H1 (cell line): ENCODE measurements at regions not wholly inside any gene's neighbourhood (a gene's known extent, or its start where the extent isn't known, plus 50 kb on each side); places are given as distances from the start of the nearest gene placed in this dataset.

ENCODE experiments used
- CTCF ChIA-PET: fragments of 300-600 bp; sonication (Branson Sonifier 250); formaldehyde crosslinking; loops from one replicate; lab custom pipeline; 2021; ENCODE audit not compliant: partially characterized antibody; lab: Charles Lee
- POLR2A ChIA-PET: fragments of 300-600 bp; sonication (Branson Sonifier 250); formaldehyde crosslinking; loops from one replicate; lab custom pipeline; 2021; ENCODE audit warnings: inconsistent platforms; ENCODE audit not compliant: partially characterized antibody; lab: Charles Lee
- DNase-seq, 2 experiments: peaks; one replicate each; pipeline versions ENCODE4 v3.0.0 to v3.0.0-alpha.2; 2010 to 2022; ENCODE audit warnings: low spot score in 2 of 2, low read depth in 1 of 2, mixed read lengths in 1 of 2
- FAIRE-seq: peaks from 2 replicates; lab custom pipeline; 2011; peaks lifted over from hg19 to GRCh38; lab: Jason Lieb, UNC
- H2AFZ ChIP-seq: 2 replicates; pipeline ENCODE4 v1.8.1; 2012; ENCODE audit warnings: low read length, inconsistent platforms
- H2AK5ac ChIP-seq: 2 replicates; pipeline ENCODE4 v1.6.1; 2013; ENCODE audit warnings: low read depth, low read length
- H2BK120ac ChIP-seq: replicated peaks from 2 replicates; pipeline ENCODE3; 2013; ENCODE audit warnings: low read depth, low read length, inconsistent platforms
- H2BK12ac ChIP-seq: 2 replicates; pipeline ENCODE4 v1.6.1; 2013; ENCODE audit warnings: low read depth, low read length
- H2BK15ac ChIP-seq: 2 replicates; pipeline ENCODE4 v1.6.1; 2013; ENCODE audit warnings: low read length
- H2BK20ac ChIP-seq: 2 replicates; pipeline ENCODE4 v1.6.1; 2013; ENCODE audit warnings: low read length
- H2BK5ac ChIP-seq: 2 replicates; pipeline ENCODE4 v1.6.1; 2013; ENCODE audit warnings: low read depth, low read length
- H3K14ac ChIP-seq: 2 replicates; pipeline ENCODE4 v1.6.1; 2013; ENCODE audit warnings: inconsistent platforms; ENCODE audit not compliant: insufficient read length
- H3K18ac ChIP-seq: 2 replicates; pipeline ENCODE4 v1.6.1; 2013; ENCODE audit warnings: low read length; ENCODE audit errors: extremely low read depth
- H3K23ac ChIP-seq: 2 replicates; pipeline ENCODE4 v1.6.1; 2013; ENCODE audit warnings: inconsistent platforms; ENCODE audit not compliant: insufficient read length
- H3K23me2 ChIP-seq: 2 replicates; pipeline ENCODE4 v1.6.1; 2013; ENCODE audit warnings: low read depth, low read length
- H3K27ac ChIP-seq: 2 replicates; pipeline ENCODE4 v1.6.1; 2011; ENCODE audit warnings: low read depth, low read length, inconsistent platforms
- H3K27me3 ChIP-seq, 4 experiments: replicated peaks in 1 of 4; 1 replicate in 1 of 4; 2 replicates in 3 of 4; pipeline versions ENCODE4 v1.6.1 to v1.8.1; 2011 to 2013; ENCODE audit warnings: low read length in 3 of 4, mild to moderate bottlenecking in 3 of 4, inconsistent platforms in 2 of 4, mixed read lengths in 2 of 4, moderate library complexity in 1 of 4; ENCODE audit not compliant: control insufficient read depth in 3 of 4, insufficient read depth in 3 of 4; ENCODE audit errors: extremely low read depth in 1 of 4
- H3K36me3 ChIP-seq, 4 experiments: 2 replicates each; pipeline versions ENCODE4 v1.6.1 to v1.8.1; 2011 to 2013; ENCODE audit warnings: mild to moderate bottlenecking in 4 of 4, low read length in 3 of 4, moderate library complexity in 2 of 4, control low read depth in 1 of 4, inconsistent platforms in 1 of 4; ENCODE audit not compliant: insufficient read depth in 4 of 4, control insufficient read depth in 2 of 4
- H3K4ac ChIP-seq: replicated peaks from 2 replicates; pipeline ENCODE3; 2013; ENCODE audit warnings: low read length, low read depth, mixed read lengths, inconsistent platforms; ENCODE audit not compliant: insufficient read length
- H3K4me1 ChIP-seq, 4 experiments: replicated peaks in 1 of 4; 1 replicate in 1 of 4; 2 replicates in 3 of 4; pipeline versions ENCODE4 v1.6.1 to v1.8.1; 2011 to 2013; ENCODE audit warnings: low read length in 3 of 4, inconsistent platforms in 2 of 4, mixed read lengths in 1 of 4; ENCODE audit not compliant: insufficient read depth in 4 of 4, control insufficient read depth in 3 of 4
- H3K4me2 ChIP-seq, 2 experiments: 2 replicates each; pipeline versions ENCODE4 v1.6.1 to v1.8.1; 2011 to 2013; ENCODE audit warnings: low read depth in 2 of 2, low read length in 2 of 2, control low read depth in 1 of 2, inconsistent platforms in 1 of 2, mild to moderate bottlenecking in 1 of 2; ENCODE audit not compliant: insufficient read depth in 1 of 2
- H3K4me3 ChIP-seq, 4 experiments: fragments of 200-600, 300-600 bp in 1 of 4; sonication (generic), shearing (Covaris generic), sonication (Bioruptor Twin) in 1 of 4; 2 replicates each; pipeline versions ENCODE4 v1.5.1 to v1.8.1; 2011 to 2016; ENCODE audit warnings: low read length in 4 of 4, low read depth in 3 of 4, control low read depth in 2 of 4, inconsistent platforms in 2 of 4, mild to moderate bottlenecking in 2 of 4, mixed read lengths in 1 of 4, moderate library complexity in 1 of 4; ENCODE audit not compliant: insufficient read depth in 2 of 4; ENCODE audit errors: extremely low read depth in 1 of 4
- H3K56ac ChIP-seq: replicated peaks from 2 replicates; pipeline ENCODE3; 2013; ENCODE audit warnings: low read depth, mild to moderate bottlenecking, mixed read lengths, low read length, inconsistent platforms; ENCODE audit not compliant: insufficient read length
- H3K79me1 ChIP-seq: 2 replicates; pipeline ENCODE4 v1.6.1; 2013; ENCODE audit warnings: low read depth, low read length, control low read depth
- H3K79me2 ChIP-seq, 2 experiments: 2 replicates each; pipeline versions ENCODE4 v1.6.1 to v1.8.1; 2012 to 2013; ENCODE audit warnings: low read length in 2 of 2, mild to moderate bottlenecking in 2 of 2, inconsistent platforms in 1 of 2; ENCODE audit not compliant: insufficient read depth in 2 of 2, control insufficient read depth in 1 of 2
- H3K9ac ChIP-seq, 4 experiments: replicated peaks in 1 of 4; 1 replicate in 1 of 4; 2 replicates in 3 of 4; pipeline versions ENCODE4 v1.6.1 to v1.8.1; 2011 to 2013; ENCODE audit warnings: low read depth in 3 of 4, low read length in 3 of 4, control low read depth in 2 of 4, mild to moderate bottlenecking in 2 of 4, moderate library complexity in 2 of 4, inconsistent platforms in 1 of 4; ENCODE audit errors: extremely low read depth in 1 of 4
- H3K9me3 ChIP-seq, 2 experiments: 2 replicates each; pipeline versions ENCODE4 v1.6.1 to v1.8.1; 2012 to 2013; ENCODE audit warnings: mild to moderate bottlenecking in 2 of 2, moderate library complexity in 2 of 2, control low read depth in 1 of 2, inconsistent platforms in 1 of 2, low read depth in 1 of 2, low read length in 1 of 2, mixed read lengths in 1 of 2; ENCODE audit not compliant: insufficient read depth in 2 of 2
- H4K20me1 ChIP-seq, 2 experiments: replicated peaks in 1 of 2; 2 replicates each; pipeline versions ENCODE3 to v1.8.1; 2011 to 2013; ENCODE audit warnings: inconsistent platforms in 2 of 2, low read length in 2 of 2, mild to moderate bottlenecking in 1 of 2; ENCODE audit not compliant: insufficient read depth in 2 of 2, control insufficient read depth in 1 of 2
- H4K5ac ChIP-seq: 2 replicates; pipeline ENCODE4 v1.6.1; 2013; ENCODE audit warnings: low read length, low read depth, mixed read lengths, inconsistent platforms; ENCODE audit not compliant: insufficient read length
- H4K8ac ChIP-seq: 2 replicates; pipeline ENCODE4 v1.8.0; 2013; ENCODE audit warnings: mild to moderate bottlenecking, moderate library complexity, low read length, inconsistent platforms; ENCODE audit not compliant: insufficient read depth; ENCODE audit errors: extremely low read depth
- H4K91ac ChIP-seq: replicated peaks from 2 replicates; pipeline ENCODE3; 2013; ENCODE audit warnings: low read length, mixed read lengths, inconsistent platforms; ENCODE audit not compliant: insufficient read length
- ATF3 ChIP-seq: IDR thresholded peaks from 2 replicates; pipeline ENCODE4 v1.6.1; 2011; ENCODE audit warnings: low read depth, mild to moderate bottlenecking, low read length; ENCODE audit not compliant: insufficient read depth
- CBX5 ChIP-seq: fragments of 300-800, 300-1000 bp; sonication (generic); IDR thresholded peaks from 2 replicates; pipeline ENCODE4 v1.7.1; 2016; ENCODE audit warnings: antibody characterized with exemption, low read length, low read depth
- CHD1 ChIP-seq: IDR thresholded peaks from 2 replicates; pipeline ENCODE4 v1.6.1; 2012; ENCODE audit warnings: low read depth, low read length, improper control_type of control experiment
- GABPA ChIP-seq: IDR thresholded peaks from 2 replicates; pipeline ENCODE4 v1.6.1; 2011; ENCODE audit warnings: mild to moderate bottlenecking, low read length, moderate library complexity, borderline replicate concordance; ENCODE audit not compliant: insufficient read depth
- KDM4A ChIP-seq: IDR thresholded peaks from one replicate; pipeline ENCODE4 v1.7.1; 2012; ENCODE audit warnings: low read depth, mild to moderate bottlenecking, moderate library complexity, low read length, inconsistent platforms; ENCODE audit not compliant: severe bottlenecking
- PHF8 ChIP-seq: fragments of 200-600 bp; sonication (generic); conservative IDR thresholded peaks from 2 replicates; pipeline ENCODE4 v1.7.1; 2012; ENCODE audit warnings: low read depth, mild to moderate bottlenecking, inconsistent platforms, low read length, moderate library complexity
- RXRA ChIP-seq: IDR thresholded peaks from 2 replicates; pipeline ENCODE4 v1.6.1; 2011; ENCODE audit warnings: low read depth, mild to moderate bottlenecking, low read length, moderate library complexity; ENCODE audit not compliant: insufficient read depth
- SAP30 ChIP-seq: fragments of 300-600 bp; sonication (generic); IDR thresholded peaks from 2 replicates; pipeline ENCODE4 v1.7.1; 2012; ENCODE audit warnings: low read length, moderate library complexity, mild to moderate bottlenecking, inconsistent platforms; ENCODE audit not compliant: insufficient read depth, insufficient replicate concordance
- SIN3A ChIP-seq, 2 experiments: IDR thresholded peaks in 1 of 2; conservative IDR thresholded peaks in 1 of 2; 2 replicates each; pipeline ENCODE4 v1.6.1; 2011 to 2012; ENCODE audit warnings: low read length in 2 of 2, improper control_type of control experiment in 1 of 2, low read depth in 1 of 2, mild to moderate bottlenecking in 1 of 2
- TBP ChIP-seq: IDR thresholded peaks from 2 replicates; pipeline ENCODE4 v1.6.1; 2011; ENCODE audit warnings: low read depth, low read length, improper control_type of control experiment
- WGBS, 2 experiments: shearing (Covaris generic) in 1 of 2; methylation state at CpG; one replicate each; pipeline versions ENCODE4 v1.1.6 to v1.1.7; 2013 to 2015; ENCODE audit warnings: low lambda C conversion rate in 2 of 2, mixed read lengths in 2 of 2, inconsistent platforms in 1 of 2, low coverage in 1 of 2, missing lambda C conversion rate in 1 of 2; ENCODE audit not compliant: insufficient replicate concordance in 2 of 2, insufficient coverage in 1 of 2, insufficient read length in 1 of 2; ENCODE audit errors: extremely low coverage in 1 of 2, missing lambda C conversion rate in 1 of 2; 5-methylcytosine and 5-hydroxymethylcytosine counted together

GRCh38 chr4:100248476-100248875 is 58.2 kb upstream of the DDIT4L start:
- Histone ChIP-seq H3K4me3 (no peak overlapping the region), H3K4me1 (no peaks in the 10 kb centered on the region), H2BK5ac (no peak overlapping the region), H3K9me3 (no peaks in the 10 kb centered on the region), H3K27me3 (no peaks in the 10 kb centered on the region), H2BK120ac (no peak overlapping the region), H2AFZ (no peak overlapping the region), H3K79me2 (no peaks in the 10 kb centered on the region), H4K20me1 (no peaks in the 10 kb centered on the region), H3K36me3 (no peaks in the 10 kb centered on the region), H2BK15ac (no peak overlapping the region), H4K8ac (no peak overlapping the region), H3K4me2 (no peak overlapping the region), H3K27ac (no peak overlapping the region), H2AK5ac (no peak overlapping the region), H3K9ac (no peak overlapping the region), H2BK20ac (no peak overlapping the region), H3K23me2 (no peaks in the 10 kb centered on the region), H4K91ac (no peak overlapping the region), H3K18ac (no peak overlapping the region), H3K23ac (no peak overlapping the region), H3K4ac (no peak overlapping the region), H3K14ac (no peak overlapping the region), H3K79me1 (no peaks in the 10 kb centered on the region), H2BK12ac (no peak overlapping the region), H3K56ac (no peak overlapping the region), H4K5ac (no peak overlapping the region)
- DNase-seq (no peak), FAIRE-seq (no peak)
- ChIA-PET POLR2A (no interaction called here), CTCF (interaction anchor here (1.0 kb wide), 1 partner anchor 150 kb away, joined by 3 read pairs; no protein-coding TSS in a partner anchor)
- TF ChIP-seq SAP30 (no peak), CHD1 (no peak), CBX5 (no peak), ATF3 (no peak), SIN3A (conservative IDR thresholded peaks at IDR 0.05 in 1 of 2, IDR thresholded peaks at IDR 0.05 in 1 of 2; ENCODE audit: low read depth in 1 of 2, low read length in 2 of 2) (no peak), RXRA (no peak), TBP (no peak), GABPA (no peak), PHF8 (no peak), KDM4A (no peak)
- 80% methylated on average over 3 of the region's 3 CpGs; no CpG with 5 or more reads in 1 of the 2 experiments for WGBS, 2 experiments
